NCI-H2227 treated with DMSO at 0.1 percent for 48 hours (cell line): ENCODE measurements at regions not wholly inside any gene's neighbourhood (a gene's known extent, or its start where the extent isn't known, plus 50 kb on each side); places are given as distances from the start of the nearest gene placed in this dataset.

Experiments
- DNase-seq: peaks from one replicate; lab custom pipeline; 2025; lab: John Stamatoyannopoulos, UW

DNA sequence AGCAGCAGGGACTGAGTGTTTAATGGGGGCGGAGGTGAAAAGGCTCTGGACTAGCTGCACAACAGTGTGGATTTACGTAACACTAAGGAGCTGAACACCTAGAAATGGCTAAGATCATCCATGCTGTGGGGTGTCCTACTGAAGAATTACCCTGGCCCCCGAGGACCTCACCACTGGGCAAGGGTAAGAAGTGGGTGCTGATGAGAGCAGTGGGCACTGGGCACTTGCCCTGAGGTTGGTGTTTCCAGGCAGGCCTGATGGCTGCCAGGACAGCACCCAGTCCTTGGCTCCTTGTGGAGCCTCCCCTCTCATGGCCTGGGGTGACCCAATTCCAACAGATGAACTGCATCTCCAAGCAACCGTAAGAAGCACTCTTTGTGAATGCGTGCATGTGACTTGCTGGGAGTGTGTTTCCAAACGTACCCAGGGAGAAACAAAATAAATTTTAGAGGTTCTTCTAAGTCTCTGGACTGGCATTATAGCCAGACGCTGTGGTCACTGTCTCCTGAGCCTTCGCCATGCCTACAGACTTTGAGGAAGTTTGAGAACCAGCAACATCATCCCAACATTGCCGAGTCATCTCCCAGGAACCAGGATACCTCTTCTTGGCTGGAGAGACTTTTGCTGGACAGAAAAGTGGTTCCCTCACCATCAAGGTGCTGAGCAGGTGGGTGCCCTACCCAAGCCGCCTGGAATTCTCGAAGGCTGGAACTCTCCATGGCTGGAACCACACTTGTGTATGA lies 245.9 kb downstream of the ERMARD start:
- DNase-seq: no peak

DNA sequence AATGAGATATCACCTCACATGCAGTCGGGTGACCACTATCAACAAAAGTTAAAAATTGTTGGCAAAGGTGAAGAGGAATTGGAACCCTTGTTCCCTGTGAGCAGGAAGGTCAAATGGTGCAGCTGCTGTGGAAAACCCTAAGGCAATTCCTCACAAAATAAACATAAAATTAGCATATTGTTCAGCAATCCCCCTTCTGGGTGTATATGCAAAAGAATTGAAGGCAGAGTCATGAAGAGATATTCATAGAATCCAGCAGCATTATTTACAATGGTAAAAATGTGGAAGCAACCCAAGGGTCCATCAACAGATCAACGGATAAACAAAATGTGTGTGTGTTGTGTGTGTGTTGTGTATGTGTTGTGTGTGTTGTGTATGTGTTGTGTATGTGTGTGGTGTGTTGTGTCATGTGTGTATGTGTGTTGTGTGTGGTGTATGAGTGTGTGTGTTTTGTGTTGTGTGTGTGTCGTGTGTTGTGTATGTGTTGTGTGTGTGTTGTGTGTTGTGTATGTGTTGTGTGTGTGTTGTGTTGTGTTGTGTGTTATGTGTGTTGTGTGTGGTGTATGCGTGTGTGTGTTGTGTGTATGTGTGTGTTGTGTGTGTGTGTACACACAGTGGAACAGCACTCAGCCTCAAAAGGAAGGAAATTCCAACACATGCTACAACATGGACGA lies 245.1 kb downstream of the ERMARD start:
- no peak for DNase-seq

DNA sequence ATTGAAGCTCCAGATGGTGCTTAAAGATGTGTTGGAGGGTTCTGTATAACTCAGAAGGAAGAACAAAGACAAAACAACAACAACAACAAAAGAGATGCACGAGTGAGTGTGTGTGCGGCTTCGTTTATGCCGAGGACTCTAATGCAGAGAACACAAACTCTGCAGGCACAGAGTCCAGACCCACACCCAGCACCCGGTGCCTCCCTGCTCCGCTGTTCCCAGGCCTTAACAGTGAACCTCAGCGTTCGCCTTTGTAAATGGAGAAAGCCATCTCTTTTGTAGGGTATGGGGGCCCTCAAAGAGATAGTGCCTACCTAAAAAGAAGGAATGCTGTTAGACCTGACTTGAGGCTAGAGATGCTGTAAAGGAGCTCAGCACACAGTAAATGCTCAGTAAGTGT lies 243.3 kb downstream of the ERMARD start:
- no peak for DNase-seq

DNA sequence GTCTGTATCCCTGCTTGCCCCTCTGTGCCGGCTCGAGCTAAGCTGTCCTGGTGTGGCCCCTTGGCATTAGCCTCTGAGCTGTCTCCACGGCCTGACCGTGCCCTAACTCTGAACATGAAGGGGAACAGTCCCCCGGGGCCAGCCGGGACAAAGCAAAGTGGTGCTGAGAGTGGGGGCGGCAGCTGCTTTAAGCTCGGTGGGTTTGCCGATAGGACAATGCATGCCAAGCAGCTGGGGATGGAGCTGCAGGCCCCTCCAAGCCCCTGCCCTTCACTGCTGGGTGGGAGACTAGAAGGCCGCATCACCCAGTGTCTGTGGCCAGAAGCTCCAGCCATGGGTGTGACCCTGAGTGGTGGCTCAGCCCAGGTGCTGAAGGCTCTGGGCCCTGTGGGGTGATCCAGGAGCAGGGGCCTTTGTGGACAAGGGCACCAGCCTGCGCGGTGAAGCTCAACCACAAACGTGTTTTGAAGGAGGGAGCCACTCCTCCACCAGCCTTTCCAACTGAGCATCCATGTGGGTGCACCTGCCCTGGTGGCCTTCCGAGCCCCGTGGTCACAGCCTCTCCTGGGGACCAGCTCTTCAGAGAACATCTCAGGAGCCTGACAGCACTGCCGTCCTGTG lies 242.5 kb downstream of the ERMARD start:
- DNase-seq: no peak

- no peak for DNase-seq
Observed at GRCh38 chr6:169991913-169992312, 240.5 kb downstream of the ERMARD start.

GRCh38 chr6:169991031-169991390 lies 239.6 kb downstream of the ERMARD start:
- no peak for DNase-seq

DNA sequence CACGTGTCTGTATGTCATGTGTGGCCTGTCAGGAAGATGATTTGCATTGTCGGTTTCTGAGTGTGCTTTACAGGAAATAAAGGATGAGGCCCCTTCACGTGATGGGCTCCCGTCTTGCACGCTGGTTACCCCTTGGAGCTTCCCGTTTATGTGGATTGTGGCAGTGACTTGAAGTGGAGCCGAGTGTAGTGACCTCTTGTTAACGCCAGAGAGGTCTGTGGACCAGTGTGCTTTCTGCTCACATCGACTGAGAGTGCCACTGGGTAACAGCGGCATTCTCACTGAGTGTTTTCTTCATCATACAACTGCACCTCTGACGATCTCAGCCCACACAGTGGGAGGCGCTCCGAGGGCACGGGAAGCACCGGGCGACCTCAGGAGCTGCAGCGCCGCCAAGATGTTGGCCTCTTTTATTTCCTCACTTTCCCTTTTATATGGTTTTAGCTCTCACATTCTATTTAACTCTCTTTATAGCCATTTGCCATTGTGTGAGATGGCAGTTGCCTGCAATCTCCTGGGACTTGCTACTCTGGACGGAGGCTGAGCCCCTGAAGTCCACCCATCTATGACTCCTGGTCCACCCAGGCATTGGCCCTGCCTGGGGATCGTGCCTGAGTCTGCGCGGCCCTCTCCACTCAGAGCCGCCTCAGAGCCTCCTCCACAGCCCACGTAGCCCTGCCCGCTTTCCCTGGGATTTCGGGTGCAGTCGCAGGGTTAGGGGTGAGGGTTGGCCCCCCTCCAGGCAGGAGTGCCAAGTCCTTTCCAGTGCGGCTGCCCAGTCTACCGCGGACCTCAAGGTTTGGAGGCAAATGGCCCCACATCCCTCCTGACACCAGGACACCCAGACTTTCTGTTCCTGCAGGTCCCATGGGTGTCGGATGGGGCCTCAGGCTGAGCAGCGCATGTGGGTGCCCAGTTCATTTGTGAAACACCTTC lies 238.9 kb downstream of the ERMARD start:
- DNase-seq: no peak

- DNase-seq: no peak
Observed at GRCh38 chr6:169989594-169989993, 238.2 kb downstream of the ERMARD start.

DNA sequence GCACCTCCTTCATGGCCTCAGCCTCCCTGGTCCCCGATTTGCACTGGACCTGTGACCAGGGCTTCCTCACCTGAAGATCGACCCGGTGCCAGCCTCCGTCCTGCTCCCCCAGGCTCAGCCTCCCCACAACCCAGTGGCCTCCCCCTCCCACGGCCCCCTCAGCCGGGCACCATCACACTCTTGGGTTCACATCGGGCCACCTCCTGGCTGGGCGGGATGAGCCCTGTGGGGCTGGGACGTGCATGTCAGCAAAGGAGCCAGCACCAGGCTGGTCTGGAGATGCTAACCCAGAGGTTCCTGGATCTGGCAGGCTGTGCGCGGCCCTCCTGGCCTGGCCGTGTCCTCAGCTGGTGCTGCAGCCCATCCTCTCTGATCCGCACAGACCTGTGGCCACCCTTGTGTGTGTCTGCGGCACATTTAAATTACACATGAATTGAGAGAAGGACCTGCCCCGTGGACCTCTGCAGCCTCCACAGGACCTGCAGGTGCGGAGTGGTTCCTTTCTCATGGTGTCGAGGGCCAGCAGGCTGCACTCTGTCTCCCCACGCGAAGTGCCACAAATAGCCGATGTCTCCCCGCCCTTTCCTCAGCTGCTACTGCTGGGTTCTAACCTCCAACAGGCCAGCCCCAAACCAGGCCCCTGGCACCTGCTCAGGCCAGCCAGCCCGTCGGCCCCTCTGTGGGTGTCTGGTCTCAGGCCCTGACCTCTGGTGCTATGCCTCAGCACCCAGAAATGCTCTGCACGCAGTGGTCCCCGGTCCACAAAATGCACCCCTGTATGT lies 237.5 kb downstream of the ERMARD start:
- DNase-seq: no peak

- no peak for DNase-seq
Observed at GRCh38 chr6:169986848-169987498, 235.6 kb downstream of the ERMARD start.

GRCh38 chr6:169986171-169986847 lies 234.9 kb downstream of the ERMARD start:
- no peak for DNase-seq

DNA sequence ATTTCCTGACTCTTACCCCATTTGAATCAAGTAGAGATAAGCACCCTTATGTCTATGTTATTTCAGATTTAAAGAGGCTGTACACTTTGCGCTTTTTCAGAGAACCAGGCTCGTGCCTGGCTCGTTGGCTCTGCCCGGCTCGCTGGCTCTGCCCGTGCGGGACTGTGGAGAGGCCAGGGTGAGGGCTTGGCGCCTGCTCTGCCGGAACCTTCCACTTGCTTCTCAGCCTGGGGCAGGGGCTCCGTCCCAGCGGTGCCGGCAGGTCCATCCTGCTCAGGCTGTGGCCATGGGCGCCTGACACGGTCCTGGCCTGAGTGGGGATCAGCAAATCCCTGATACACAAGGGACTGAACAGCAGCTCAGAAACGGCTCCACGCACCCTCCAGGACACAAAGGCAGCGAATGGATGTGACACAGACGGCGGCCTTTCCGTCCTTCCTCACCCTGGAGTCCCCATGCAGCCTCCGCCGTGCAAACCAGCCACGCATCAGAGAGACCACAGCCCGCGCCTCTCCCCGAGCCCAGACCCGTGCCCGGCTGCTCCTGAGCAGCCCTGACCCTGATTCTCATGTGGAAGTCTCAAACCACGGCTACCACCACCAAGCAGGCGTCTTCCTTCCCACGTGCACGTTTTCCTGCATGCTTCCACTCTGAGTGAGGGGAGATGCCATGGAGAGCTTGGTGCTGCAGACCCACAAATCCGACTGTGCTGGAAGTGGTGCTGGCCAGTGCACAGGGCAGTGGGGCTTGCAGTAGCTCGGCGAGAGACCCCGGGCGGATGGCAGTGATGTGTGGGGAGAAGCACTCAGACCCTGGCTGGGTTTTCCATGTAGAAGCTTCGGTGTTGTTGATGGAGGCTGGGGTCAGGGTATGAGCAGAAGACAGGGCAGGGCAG lies 233.9 kb downstream of the ERMARD start:
- no peak for DNase-seq

GRCh38 chr6:169984181-169985120 lies 233.0 kb downstream of the ERMARD start:
- DNase-seq: no peak

- DNase-seq: no peak
Observed at GRCh38 chr6:169983651-169984050, 232.2 kb downstream of the ERMARD start.

DNA sequence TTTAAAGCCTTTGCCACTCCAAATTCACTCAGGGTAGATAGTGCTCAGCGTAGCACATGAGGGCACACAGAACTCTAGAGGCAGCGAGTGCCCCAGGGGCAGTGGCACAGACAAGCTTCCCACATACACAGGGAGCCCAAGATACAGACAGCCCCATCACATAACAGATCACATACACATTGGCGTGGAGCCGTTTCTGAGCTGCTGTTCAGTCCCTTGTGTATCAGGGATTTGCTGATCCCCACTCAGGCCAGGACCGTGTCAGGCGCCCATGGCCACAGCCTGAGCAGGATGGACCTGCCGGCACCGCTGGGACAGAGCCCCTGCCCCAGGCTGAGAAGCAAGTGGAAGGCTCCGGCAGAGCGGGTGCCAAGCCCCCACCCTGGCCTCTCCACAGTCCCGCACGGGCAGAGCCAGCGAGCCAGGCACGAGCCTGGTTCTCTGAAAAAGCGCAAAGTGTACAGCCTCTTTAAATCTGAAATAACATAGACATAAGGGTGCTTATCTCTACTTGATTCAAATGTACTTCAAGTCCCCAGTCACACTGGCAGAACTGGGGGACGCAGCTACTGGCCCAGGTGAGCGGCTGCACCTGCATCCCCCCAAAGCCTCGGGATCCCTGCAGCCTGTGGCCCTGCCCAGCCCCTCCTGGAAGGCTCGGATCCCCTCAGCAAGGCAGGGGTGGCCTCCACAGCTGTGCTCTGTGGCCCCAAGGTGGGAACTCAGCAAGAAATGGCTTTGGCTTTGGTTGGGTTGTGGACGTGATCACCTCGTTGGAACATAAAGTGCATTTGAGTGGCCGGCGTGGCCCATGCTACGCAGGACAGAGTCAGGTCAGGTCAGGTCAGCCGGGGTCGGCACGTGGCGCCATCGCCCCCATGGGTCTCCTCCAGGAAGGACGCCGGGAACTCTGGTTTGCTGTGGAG lies 231.3 kb downstream of the ERMARD start:
- DNase-seq: no peak

GRCh38 chr6:169981969-169982368 lies 230.5 kb downstream of the ERMARD start:
- no peak for DNase-seq

DNA sequence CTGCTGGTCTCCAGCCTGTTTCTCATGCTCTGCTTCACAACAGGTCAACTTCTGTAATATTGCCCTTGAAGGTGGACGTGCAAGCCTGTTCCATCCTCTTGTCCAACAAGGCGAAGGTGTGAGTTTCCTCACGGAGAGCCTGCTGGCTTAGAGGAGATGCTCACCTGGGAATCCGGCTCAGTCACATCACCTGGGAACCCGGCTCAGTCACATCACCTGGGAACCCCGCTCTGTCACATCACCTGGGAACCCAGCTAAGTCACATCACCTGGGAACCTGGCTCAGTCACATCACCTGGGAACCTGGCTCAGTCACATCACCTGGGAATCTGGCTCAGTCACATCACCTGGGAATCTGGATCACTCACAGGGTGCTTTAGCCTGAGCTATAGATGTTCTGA lies 230.1 kb downstream of the ERMARD start:
- DNase-seq: no peak
